HG03159 (cell line): ENCODE measurements at regions not wholly inside any gene's neighbourhood (a gene's known extent, or its start where the extent isn't known, plus 50 kb on each side); places are given as distances from the start of the nearest gene placed in this dataset.
A peak's percentile ranks its signal among the peaks of the same experiment; 100 is the strongest.

Source experiments
- ATAC-seq: cut with Tn5 transposase; IDR thresholded peaks from one replicate; pipeline ENCODE4 v1.9.1; 2021; ENCODE audit warnings: mild to moderate bottlenecking, moderate library complexity; ENCODE audit not compliant: unreplicated experiment

DNA sequence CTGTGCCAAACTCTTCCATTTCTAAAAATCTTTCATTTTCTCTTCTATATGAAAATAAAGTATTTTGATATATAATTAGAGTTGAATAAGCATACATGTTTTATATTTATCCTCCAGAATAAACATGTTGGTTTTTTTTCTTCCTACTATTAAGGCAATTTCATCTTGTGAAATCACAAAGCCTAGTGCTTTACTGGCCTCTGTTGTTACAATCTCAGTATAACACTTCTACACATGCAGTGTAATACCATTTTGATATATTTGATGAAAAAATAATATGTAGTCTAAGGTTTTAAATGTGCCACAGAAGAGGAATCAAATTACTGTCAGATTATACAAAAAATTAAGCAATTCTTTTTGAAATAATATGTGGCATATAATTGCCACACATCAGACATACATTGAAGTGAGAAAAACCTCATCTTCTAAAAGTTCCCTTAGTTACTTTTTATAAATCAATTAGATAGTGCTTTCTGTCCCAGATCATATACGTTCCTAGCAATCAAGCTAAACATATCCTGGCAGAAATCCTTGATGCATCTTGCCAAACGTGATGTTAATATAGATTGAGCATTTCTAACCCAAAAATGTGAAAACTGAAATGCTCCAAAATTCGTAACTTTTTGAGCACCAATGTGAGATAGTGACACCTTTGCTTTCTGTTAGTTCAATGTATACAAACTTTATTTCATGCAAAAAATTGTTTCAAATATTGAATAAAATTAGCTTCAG, 225.1 kb upstream of the MANEA start:
- no peak for ATAC-seq

DNA sequence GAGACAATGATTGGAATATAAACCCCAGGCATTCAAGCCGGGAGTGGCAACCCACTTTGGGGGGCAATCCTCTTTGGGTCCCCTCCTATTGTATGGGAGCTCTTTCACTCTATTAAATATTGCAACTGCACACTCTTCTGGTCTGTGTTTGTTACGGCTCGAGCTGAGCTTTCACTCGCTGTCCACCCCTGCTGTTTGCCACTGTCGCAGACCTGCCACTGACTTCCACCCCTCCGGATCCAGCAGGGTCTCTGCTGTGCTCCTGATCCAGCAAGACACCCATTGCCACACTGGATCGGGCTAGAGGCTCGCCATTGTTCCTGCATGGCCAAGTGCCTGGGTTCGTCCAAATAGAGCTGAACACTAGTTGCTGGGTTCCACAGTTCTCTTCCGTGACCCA, 222.8 kb upstream of the MANEA start:
- ATAC-seq: no peak

GRCh38 chr6:95357380-95358020, 219.8 kb upstream of the MANEA start:
- no peak for ATAC-seq

DNA sequence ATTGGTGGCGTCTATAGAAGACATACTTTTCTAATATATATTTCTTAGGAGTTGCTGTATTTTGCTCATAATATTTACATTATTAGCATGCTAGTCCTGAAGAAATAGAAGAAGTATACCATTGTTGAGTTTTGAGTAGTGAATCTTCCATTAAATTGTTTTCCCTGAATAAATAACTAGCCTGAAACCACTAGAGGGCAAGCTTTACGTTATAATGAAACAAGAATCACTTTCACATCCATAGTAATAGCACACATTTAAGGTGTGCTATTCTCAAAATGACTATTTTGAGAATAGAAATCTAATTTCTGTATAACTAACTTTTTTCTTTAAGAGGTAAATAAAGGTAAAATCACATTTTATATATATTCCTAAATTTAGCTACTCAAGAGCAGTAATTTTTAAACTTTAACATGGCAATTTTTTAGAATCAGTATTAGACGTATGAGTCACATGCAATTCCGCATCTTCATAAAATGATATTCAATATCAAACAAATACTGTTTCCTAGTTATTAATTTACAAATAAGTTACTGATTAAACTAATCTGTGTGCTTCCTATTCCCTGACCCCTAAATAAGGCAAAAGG, 213.2 kb upstream of the MANEA start:
- peak; percentile 95 for ATAC-seq

GRCh38 chr6:95365454-95365853, 211.9 kb upstream of the MANEA start:
- ATAC-seq: no peak

GRCh38 chr6:95366414-95366813, 210.9 kb upstream of the MANEA start:
- ATAC-seq: no peak

- no peak for ATAC-seq
Observed at GRCh38 chr6:95383878-95384277, 193.5 kb upstream of the MANEA start.

- no peak for ATAC-seq
Observed at GRCh38 chr6:95384988-95385387, 192.3 kb upstream of the MANEA start.

DNA sequence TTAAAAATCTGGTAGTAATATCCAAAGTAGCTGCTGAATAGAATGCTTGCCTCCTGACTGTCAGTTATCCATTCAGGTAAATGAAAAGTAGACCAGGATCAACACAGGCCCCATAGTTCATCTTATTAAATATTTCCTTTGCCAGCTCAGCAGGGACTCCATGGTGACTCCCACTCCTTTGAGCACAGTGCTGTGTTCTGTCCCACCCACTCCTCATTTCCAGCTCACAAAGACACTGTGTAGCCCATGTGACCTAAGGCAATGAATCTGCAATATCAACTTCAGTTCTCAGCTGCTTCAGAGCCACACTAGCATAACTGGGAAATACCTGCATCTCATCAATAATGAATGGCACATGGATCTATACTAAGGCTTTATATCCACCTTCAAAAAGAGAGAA, 189.5 kb upstream of the MANEA start:
- ATAC-seq: no peak

GRCh38 chr6:95404777-95405176, 172.6 kb upstream of the MANEA start:
- no peak for ATAC-seq

DNA sequence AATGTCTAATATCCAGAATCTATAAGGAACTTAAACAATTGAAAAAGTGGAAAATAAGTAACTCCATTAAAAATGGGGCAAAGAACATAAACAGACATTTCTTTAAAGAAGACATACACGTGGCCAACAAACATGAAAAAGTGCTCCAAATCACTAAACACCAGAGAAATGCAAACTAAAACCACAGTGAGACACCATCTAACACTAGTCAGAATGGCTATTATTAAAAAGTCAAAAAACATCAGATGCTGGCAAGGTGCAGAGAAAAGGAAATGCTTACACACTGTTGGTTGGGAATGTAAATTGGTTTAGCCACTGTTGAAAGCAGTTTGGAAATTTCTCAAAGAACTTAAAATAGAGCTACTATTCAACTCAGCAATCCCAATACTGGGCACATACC, 169.2 kb upstream of the MANEA start:
- no peak for ATAC-seq

DNA sequence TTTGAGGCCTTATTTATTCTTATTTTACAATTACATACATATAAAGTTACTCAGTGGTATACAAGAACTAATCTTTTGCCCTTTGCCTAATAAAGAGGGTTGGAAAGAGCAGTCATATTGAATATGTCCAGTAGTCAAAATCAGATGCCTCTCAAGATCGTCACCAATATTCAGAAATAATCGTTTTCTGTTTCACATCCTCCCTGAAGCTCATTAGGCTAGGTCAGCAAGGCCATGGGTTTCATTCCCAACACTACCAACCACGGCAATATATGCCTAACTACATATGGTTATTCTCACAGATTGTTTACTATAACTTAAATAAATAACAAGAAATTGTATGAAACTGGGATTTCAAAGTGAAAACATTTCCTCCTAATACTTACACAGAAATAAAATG, 167.2 kb upstream of the MANEA start:
- ATAC-seq: no peak

DNA sequence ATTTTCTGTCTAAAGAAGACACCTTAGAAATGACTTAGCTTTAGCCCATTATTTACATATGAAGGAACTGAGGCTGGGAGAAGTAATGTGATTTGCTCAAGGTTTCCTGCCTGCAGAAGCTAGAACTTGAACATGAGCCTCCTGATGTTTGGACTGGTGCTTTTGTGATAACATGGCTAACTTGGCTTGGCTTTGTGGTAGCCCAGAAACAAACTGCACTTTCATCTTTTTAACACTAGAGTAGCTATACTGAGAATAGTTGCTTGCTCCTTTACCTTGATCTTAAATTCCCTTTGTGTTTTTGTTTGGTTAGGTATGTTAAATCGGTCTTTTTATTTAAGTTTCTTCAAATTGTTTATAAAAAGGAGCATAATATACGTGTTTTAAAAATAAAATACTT, 163.5 kb upstream of the MANEA start:
- ATAC-seq: no peak

GRCh38 chr6:95417856-95418255, 159.5 kb upstream of the MANEA start:
- no peak for ATAC-seq

- ATAC-seq: no peak
Observed at GRCh38 chr6:95420792-95421191, 156.5 kb upstream of the MANEA start.

DNA sequence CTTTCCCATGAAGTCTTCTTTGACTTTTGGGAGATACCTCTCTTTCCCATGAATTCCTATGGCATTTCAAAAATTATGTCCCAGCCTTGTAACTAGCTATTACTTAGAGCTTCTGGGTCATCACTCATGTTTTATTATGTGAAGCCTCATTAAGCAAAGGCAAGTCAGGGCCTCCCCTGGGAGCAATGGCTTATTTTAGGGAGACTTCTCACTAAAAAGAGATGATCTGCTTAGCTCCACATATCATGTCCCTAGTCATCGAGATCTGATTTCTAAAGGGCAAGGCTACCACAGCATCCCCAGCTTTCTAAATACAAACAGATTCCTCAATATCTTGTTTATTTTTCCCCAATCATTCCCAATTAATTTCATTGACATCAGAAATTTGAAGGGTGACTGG, 154.0 kb upstream of the MANEA start:
- ATAC-seq: no peak

- ATAC-seq: peak; percentile 72
Observed at GRCh38 chr6:95431637-95432228, 145.6 kb upstream of the MANEA start.

- no peak for ATAC-seq
Observed at GRCh38 chr6:95439741-95440140, 137.6 kb upstream of the MANEA start.

- ATAC-seq: no peak
Observed at GRCh38 chr6:95448208-95448607, 129.1 kb upstream of the MANEA start.

DNA sequence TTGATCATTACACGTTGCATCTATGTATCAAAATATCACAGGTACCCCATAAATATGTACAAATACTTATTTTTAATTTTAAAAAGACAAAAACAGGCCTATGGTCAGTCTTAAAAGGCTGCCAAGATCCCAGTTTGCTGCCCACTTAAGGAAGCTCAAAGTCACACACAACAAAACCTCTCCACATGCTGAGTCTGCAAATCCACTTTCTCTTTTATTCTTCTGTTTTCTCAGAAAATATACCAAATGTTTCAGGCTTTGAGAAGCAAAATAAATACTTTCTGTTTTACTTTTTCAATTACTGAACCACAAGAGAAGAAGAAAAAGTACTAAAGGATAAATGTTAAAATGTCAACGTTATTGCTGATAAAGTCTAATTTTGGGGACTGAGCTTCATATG, 107.8 kb upstream of the MANEA start:
- ATAC-seq: no peak

- ATAC-seq: no peak
Observed at GRCh38 chr6:95478941-95479340, 98.4 kb upstream of the MANEA start.

DNA sequence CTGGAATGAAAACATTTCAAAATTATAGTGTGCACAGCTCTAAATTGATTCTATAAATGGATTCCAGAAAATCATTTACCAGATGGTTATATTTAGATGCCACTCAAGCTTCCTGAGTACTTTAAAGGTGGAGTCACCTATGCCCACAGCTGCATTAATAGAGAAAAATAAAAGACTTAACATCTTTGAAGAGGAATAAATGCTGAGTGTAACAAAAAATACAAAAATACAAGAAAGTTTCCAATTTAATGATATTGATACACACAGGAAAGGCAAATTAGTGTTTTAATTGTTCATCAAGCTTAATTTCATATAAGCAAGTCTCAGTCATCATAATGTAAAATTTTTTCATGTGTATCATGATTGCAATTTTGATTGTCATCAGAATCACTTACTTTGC, 89.5 kb upstream of the MANEA start:
- no peak for ATAC-seq
